ENCODE measurements at regions not wholly inside any gene's neighbourhood (a gene's known extent, or its start where the extent isn't known, plus 50 kb on each side); places are given as distances from the start of the nearest gene placed in this dataset.

- no peak overlapping the region for H3K4me3 ChIP-seq (replicated peaks; ENCODE audit: low read depth, low read length)
- no peak for TF ChIP-seq CTCF (IDR thresholded peaks at IDR 0.05; ENCODE audit: low read depth, low read length, missing control alignments)
- no peak for DNase-seq (ENCODE audit: extremely low read depth, low read depth)
Observed at GRCh38 chr9:129396365-129396708, 218.3 kb upstream of the IER5L start.

GRCh38 chr9:129395633-129396364 is 217.7 kb upstream of the IER5L start:
- DNase-seq (ENCODE audit: extremely low read depth, low read depth): no peak

GRCh38 chr9:129394886-129395279 is 216.8 kb upstream of the IER5L start:
- DNase-seq (ENCODE audit: extremely low read depth, low read depth): no peak
- H3K4me3 ChIP-seq (replicated peaks; ENCODE audit: low read depth, low read length): no peak overlapping the region
- TF ChIP-seq CTCF (IDR thresholded peaks at IDR 0.05; ENCODE audit: low read depth, low read length, missing control alignments): no peak

More at GRCh38 chr9:129395633-129396364, 217.7 kb upstream of the IER5L start:
- TF ChIP-seq CTCF (IDR thresholded peaks at IDR 0.05; ENCODE audit: low read depth, low read length, missing control alignments): no peak
- H3K4me3 ChIP-seq (replicated peaks; ENCODE audit: low read depth, low read length): no peak overlapping the region

- DNase-seq (ENCODE audit: extremely low read depth, low read depth): no peak
- H3K4me3 ChIP-seq (replicated peaks; ENCODE audit: low read depth, low read length): no peak overlapping the region
- no peak for TF ChIP-seq CTCF (IDR thresholded peaks at IDR 0.05; ENCODE audit: low read depth, low read length, missing control alignments)
Observed at GRCh38 chr9:129394061-129394885, 216.2 kb upstream of the IER5L start.

- H3K4me3 ChIP-seq (replicated peaks; ENCODE audit: low read depth, low read length): no peak overlapping the region
- TF ChIP-seq CTCF (IDR thresholded peaks at IDR 0.05; ENCODE audit: low read depth, low read length, missing control alignments): no peak
- DNase-seq (ENCODE audit: extremely low read depth, low read depth): no peak
Observed at GRCh38 chr9:129393064-129393463, 215.0 kb upstream of the IER5L start.

GRCh38 chr9:129392093-129392541 is 214.1 kb upstream of the IER5L start:
- no peak overlapping the region for H3K4me3 ChIP-seq (replicated peaks; ENCODE audit: low read depth, low read length)
- no peak for TF ChIP-seq CTCF (IDR thresholded peaks at IDR 0.05; ENCODE audit: low read depth, low read length, missing control alignments)
- no peak for DNase-seq (ENCODE audit: extremely low read depth, low read depth)

Measured in HFF-Myc (cell line).